Vagina (tissue), 2 donors: ENCODE measurements at regions not wholly inside any gene's neighbourhood (a gene's known extent, or its start where the extent isn't known, plus 50 kb on each side); places are given as distances from the start of the nearest gene placed in this dataset.

Experiments used
- CTCF ChIP-seq, 3 experiments: fragments of 450-650 bp in 2 of 3; fragments of 200-600 bp in 1 of 3; sonication (generic) in 1 of 3; IDR thresholded peaks; one replicate each; pipeline ENCODE4 v1.5.1; 2017 to 2019; ENCODE audit warnings: antibody characterized with exemption in 3 of 3, mild to moderate bottlenecking in 2 of 3, moderate library complexity in 2 of 3
- POLR2A ChIP-seq, 2 donors: fragments of 450-650 bp; IDR thresholded peaks; one replicate each; pipeline ENCODE4 v1.6.1; 2017; ENCODE audit warnings: antibody characterized with exemption in 2 of 2, mild to moderate bottlenecking in 2 of 2, moderate library complexity in 2 of 2

GRCh38 chr10:111445667-111446066, 368.8 kb downstream of the ADRA2A start:
- TF ChIP-seq POLR2A (IDR thresholded peaks at IDR 0.05) (no peak), CTCF (IDR thresholded peaks at IDR 0.05) (no peak)
